Small intestine (tissue), 7 donors: ENCODE measurements at regions not wholly inside any gene's neighbourhood (a gene's known extent, or its start where the extent isn't known, plus 50 kb on each side); places are given as distances from the start of the nearest gene placed in this dataset.

Experiments
- DNase-seq, 2 donors: peaks; one replicate each; pipeline versions ENCODE4 v3.0.0 to v3.0.0-alpha.2; 2013
- FAIRE-seq: peaks from 2 replicates; lab custom pipeline; 2012; peaks lifted over from hg19 to GRCh38; lab: Jason Lieb, UNC
- H3K27ac ChIP-seq, 3 donors: one replicate each; pipeline ENCODE4 v1.5.1; 2013; ENCODE audit warnings: low read length in 2 of 3, mild to moderate bottlenecking in 2 of 3, control low read depth in 1 of 3, inconsistent platforms in 1 of 3, low read depth in 1 of 3, moderate library complexity in 1 of 3
- H3K27me3 ChIP-seq, 3 donors: one replicate each; pipeline ENCODE4 v1.6.1; 2013; ENCODE audit warnings: low read length in 3 of 3, inconsistent platforms in 1 of 3; ENCODE audit not compliant: control insufficient read depth in 3 of 3, insufficient read depth in 3 of 3
- H3K36me3 ChIP-seq, 3 donors: one replicate each; pipeline ENCODE4 v1.6.1; 2013; ENCODE audit warnings: low read length in 3 of 3, inconsistent platforms in 1 of 3, low read depth in 1 of 3, mild to moderate bottlenecking in 1 of 3, moderate library complexity in 1 of 3; ENCODE audit not compliant: control insufficient read depth in 3 of 3, insufficient read depth in 2 of 3
- H3K4me1 ChIP-seq, 3 donors: one replicate each; pipeline ENCODE4 v1.6.1; 2013; ENCODE audit warnings: low read length in 2 of 3, inconsistent platforms in 1 of 3, low read depth in 1 of 3, mild to moderate bottlenecking in 1 of 3, moderate library complexity in 1 of 3; ENCODE audit not compliant: control insufficient read depth in 3 of 3, insufficient read depth in 2 of 3
- H3K4me3 ChIP-seq, 3 donors: one replicate each; pipeline ENCODE4 v1.5.1; 2013; ENCODE audit warnings: low read length in 3 of 3, control low read depth in 1 of 3, inconsistent platforms in 1 of 3, low read depth in 1 of 3, mild to moderate bottlenecking in 1 of 3, moderate library complexity in 1 of 3
- H3K9me3 ChIP-seq, 2 donors: one replicate each; pipeline ENCODE4 v1.6.1; 2013; ENCODE audit warnings: low read depth in 1 of 2, low read length in 1 of 2; ENCODE audit not compliant: control insufficient read depth in 2 of 2, insufficient read depth in 1 of 2
- WGBS, 3 donors: extraction: QIAGEN DNeasy Blood & Tissue Kit; methylation state at CpG; one replicate each; pipeline ENCODE4 v1.1.7; 2013; 5-methylcytosine and 5-hydroxymethylcytosine counted together
- donor health status: healthy with polysubstance abuse.
- donor health status: control.
- donor health status: control.
- donor health status: Bipolar disorder and iron deficiency.
- donor health status: healthy.

DNA sequence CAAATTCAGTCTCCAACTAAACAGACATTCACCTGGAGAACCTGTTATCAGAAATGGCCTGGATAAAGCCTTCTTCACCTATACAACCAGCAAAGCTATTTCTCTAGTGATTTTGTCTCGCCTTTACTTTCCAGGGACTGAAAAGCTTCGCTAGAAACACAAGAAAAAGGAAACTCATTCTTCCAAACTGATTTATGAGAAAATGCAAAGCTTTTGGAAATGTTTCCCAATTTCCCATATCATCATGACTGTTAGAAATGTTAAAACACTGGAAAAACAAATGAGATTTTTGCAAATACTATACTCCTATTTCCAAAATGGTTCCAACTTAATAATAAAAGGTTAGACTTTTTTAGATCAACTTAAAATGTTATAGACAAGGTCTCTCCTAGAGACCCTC is 218.7 kb downstream of the PAX3 start:
- Histone ChIP-seq H3K9me3 (no peaks in the 10 kb centered on the region), H3K36me3 (no peaks in the 10 kb centered on the region), H3K4me1 (no peaks in the 10 kb centered on the region), H3K27ac (no peak overlapping the region), H3K27me3 (peaks cover 0 to 5% (median 0%) of the 10 kb centered on the region in 3 donors), H3K4me3 (no peak overlapping the region)
- 40 to 83% (median 70%) methylated on average over 2 of the region's 2 CpGs for WGBS, 3 donors
- no peak for DNase-seq
- FAIRE-seq: no peak

DNA sequence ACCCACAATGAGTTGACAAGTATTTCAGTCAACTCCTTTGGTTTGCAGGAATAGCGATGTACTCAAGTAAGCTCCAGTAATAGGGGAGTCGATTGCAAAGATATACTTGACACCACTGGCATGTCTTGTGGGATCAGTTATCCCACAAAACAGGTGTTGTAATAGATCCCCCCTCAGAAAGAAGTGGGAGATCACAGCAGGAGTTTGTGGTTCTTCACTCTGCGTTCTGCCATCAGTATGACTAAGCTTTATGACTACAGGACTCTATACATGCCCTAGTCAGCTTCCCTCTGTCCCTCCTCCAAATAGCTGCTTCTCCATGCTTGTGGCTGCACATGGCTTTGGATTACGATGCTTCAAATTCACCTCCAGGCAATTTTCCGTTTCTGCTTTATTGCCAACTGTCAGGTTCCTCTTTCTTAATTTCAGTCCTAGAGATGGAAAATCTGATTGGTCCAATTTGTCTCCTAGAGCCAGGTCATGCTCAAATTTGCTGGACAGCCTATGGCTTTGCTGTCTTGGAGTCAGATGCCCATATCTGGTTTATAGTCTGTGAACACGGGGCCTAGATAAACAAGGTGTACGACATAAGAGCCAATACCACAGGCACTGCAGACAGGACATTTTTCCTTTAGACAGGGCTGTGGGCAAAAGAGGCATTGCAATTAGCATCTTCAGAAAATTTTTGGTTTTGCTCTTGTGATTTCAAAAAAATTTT is 221.7 kb downstream of the PAX3 start:
- DNase-seq (no peak), FAIRE-seq (no peak)
- H3K9me3 ChIP-seq: no peaks in the 10 kb centered on the region
- WGBS, 3 donors: 65 to 70% (median 70%) methylated on average over 7 of the region's 7 CpGs
- H3K27ac ChIP-seq: no peak overlapping the region
- H3K4me3 ChIP-seq: no peak overlapping the region
- no peaks in the 10 kb centered on the region for H3K4me1 ChIP-seq
- no peaks in the 10 kb centered on the region for H3K36me3 ChIP-seq
- peaks cover 0 to 5% (median 1%) of the 10 kb centered on the region in 3 donors for H3K27me3 ChIP-seq

DNA sequence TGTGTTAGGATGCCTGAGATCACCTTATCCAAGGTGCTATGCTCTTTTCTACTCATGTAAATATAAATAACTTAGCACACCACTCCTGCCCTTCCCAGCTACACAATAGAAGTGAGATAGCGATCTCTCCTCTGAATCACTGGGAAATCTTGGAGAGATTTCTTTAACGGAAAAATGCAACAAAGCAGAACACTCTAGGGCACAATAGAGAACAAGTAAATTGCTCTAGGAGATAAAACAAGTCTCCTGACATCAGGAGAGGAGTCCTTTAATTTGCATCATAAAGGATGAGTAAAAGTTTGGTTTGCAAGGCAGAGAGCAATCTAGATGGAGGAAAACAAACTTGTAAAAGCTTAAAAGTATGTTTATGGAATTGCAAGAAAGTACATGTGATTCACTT is 224.1 kb downstream of the PAX3 start:
- H3K4me1 ChIP-seq: no peaks in the 10 kb centered on the region
- no peaks in the 10 kb centered on the region for H3K9me3 ChIP-seq
- no peak for FAIRE-seq
- H3K27me3 ChIP-seq: peaks cover 0 to 2% (median 0%) of the 10 kb centered on the region in 3 donors
- H3K36me3 ChIP-seq: no peaks in the 10 kb centered on the region
- no peak for DNase-seq
- no peak overlapping the region for H3K27ac ChIP-seq
- no peak overlapping the region for H3K4me3 ChIP-seq
- WGBS, 3 donors: 15 to 28% (median 15%) methylated on average over 2 of the region's 2 CpGs

DNA sequence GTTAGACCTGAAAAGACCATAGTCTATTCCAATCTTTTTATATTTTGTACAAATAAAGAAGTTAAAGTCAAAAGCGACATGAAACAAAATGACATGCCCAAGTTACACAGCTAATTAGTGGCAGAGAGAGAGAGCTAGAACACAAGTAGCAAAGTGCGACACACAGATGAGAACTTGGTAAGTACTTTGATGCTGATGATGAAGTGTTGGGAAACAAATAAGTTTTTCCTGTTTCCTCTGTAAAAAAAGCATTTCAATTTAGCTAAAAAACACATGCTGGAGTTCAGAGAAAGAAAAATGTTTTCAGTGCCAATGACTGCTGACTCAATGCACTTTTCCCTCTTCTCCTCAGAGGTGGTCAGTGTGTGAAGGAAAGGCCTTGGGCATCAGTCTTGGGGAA is 226.9 kb downstream of the PAX3 start:
- H3K27ac ChIP-seq: no peak overlapping the region
- 91 to 94% (median 94%) methylated on average over 2 of the region's 2 CpGs for WGBS, 3 donors
- peaks cover 0 to 2% (median 0%) of the 10 kb centered on the region in 3 donors for H3K27me3 ChIP-seq
- no peaks in the 10 kb centered on the region for H3K9me3 ChIP-seq
- H3K36me3 ChIP-seq: no peaks in the 10 kb centered on the region
- DNase-seq (no peak), FAIRE-seq (no peak)
- H3K4me1 ChIP-seq: no peaks in the 10 kb centered on the region
- no peak overlapping the region for H3K4me3 ChIP-seq

DNA sequence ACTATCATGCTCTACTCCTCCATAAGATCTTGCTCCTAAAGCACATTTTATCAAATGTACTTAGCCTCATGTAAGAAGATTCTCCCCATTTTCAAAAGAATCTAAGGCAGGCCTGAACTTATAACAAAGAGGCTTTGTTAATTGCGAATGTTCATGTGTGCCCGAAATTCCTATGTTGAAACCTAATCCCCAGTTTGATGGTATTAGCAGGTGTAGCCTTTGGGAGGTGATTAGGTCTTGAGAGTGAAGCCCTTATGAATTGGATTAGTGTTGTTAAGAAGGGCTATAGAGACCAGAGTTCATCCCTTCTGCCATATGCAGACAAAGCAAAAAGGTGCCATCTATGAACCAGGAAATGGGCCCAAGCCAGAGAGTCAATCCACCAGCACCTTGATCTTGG is 234.5 kb downstream of the PAX3 start:
- no peak overlapping the region for H3K4me3 ChIP-seq
- H3K36me3 ChIP-seq: no peaks in the 10 kb centered on the region
- 83 to 94% (median 91%) methylated on average over 2 of the region's 2 CpGs for WGBS, 3 donors
- FAIRE-seq (no peak), DNase-seq (no peak)
- H3K4me1 ChIP-seq: no peaks in the 10 kb centered on the region
- H3K9me3 ChIP-seq: no peaks in the 10 kb centered on the region
- no peak overlapping the region for H3K27ac ChIP-seq
- peaks cover 0 to 9% (median 2%) of the 10 kb centered on the region in 3 donors for H3K27me3 ChIP-seq

DNA sequence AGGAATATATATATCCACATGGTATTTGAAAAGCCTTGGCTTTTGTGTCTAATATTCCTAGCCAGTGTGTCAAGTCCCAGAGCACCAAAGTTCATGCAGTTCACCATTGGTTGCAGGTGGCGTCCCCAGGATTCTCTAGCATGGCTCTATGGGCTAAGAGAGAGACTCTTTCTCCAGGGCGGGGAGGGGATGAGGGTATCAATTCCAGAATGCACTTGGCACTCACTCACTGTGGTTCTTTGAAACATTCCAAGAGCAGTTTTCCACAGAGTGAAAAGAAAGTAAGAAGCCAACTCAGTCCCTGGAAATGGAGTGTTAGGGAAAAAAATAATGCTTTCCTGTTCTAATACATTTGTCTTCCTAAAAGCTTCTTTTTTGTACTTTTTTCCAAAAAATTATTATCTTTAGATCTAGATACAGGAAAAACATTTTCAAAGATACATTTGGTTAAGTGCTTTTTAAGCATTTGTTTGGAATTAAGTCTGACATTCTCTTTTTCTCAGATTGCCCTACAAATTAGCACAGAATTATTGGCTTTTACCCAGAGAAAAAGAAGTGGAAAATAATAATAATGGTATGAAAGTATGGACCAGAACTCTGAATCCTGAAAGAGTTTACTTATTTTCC is 239.9 kb downstream of the PAX3 start:
- H3K4me3 ChIP-seq: no peak overlapping the region
- H3K4me1 ChIP-seq: no peaks in the 10 kb centered on the region
- H3K27ac ChIP-seq: no peak overlapping the region
- WGBS, 3 donors: 38 to 61% (median 43%) methylated on average over 2 of the region's 2 CpGs
- DNase-seq: no peak
- no peaks in the 10 kb centered on the region for H3K9me3 ChIP-seq
- no peak for FAIRE-seq
- H3K36me3 ChIP-seq: no peaks in the 10 kb centered on the region
- peaks cover 0 to 16% (median 2%) of the 10 kb centered on the region in 3 donors for H3K27me3 ChIP-seq

DNA sequence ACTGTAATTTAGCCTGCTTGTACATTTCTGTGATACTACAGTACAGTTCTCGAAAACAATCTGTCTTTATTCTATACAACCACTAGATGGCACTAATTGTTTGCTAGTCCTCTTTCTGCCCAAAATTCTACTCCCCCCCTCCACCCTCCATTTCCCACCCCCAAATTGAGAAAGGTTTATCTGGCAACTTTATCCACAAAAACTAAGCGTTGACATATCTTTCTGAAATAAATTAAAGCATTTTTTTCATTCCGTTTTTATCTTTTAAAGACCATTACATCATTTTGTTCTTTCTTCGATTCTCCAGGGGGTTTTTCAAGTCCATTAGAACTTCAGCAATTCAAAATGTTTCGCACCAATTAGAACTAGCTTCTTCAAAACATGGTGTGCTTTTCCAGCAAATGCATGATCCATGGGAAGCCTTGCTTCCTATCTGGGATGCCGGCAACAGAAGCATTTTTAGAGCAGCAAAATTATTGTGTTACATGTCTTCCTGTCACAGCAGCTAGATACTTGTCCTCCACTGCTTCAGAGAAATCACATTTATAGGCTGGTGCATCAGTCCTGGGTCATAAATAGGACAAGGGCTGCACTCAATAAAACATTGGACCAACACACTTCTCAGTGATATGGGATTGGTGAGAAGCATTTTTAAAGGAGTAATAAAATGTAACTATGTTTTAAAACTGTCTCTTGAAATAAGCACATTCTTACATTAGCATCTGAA is 241.3 kb downstream of the PAX3 start:
- H3K36me3 ChIP-seq: no peaks in the 10 kb centered on the region
- H3K4me1 ChIP-seq: no peaks in the 10 kb centered on the region
- no peak overlapping the region for H3K4me3 ChIP-seq
- 30 to 31% (median 31%) methylated on average over 6 of the region's 6 CpGs for WGBS, 3 donors
- no peak overlapping the region for H3K27ac ChIP-seq
- no peaks in the 10 kb centered on the region for H3K9me3 ChIP-seq
- peak in 1 of 2 donors; percentile 1 for DNase-seq
- H3K27me3 ChIP-seq: peaks cover 0 to 23% (median 2%) of the 10 kb centered on the region in 3 donors
- no peak for FAIRE-seq

DNA sequence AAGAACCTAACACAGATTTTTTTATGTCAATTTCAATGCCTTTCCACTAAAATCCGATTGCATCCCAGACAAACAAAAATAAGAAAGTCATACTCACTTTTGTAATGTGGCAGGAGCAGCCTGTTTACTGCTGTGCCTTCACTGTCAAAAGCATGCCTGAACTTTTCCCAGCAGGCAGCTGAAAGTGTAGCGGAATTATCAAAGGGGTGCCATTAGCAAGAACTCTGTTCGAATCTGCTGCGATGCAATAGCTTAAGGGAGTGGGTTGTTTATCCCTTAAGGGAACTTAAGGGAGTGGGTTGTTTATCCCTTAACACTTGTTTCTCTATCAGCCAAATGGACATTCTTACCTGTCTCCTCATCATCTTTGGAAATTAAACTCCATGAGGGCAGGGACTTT is 243.5 kb downstream of the PAX3 start:
- Histone ChIP-seq H3K27ac (no peak overlapping the region), H3K4me3 (no peak overlapping the region), H3K27me3 (peaks cover 2 to 15% (median 7%) of the 10 kb centered on the region in 3 donors), H3K9me3 (no peaks in the 10 kb centered on the region), H3K4me1 (no peaks in the 10 kb centered on the region), H3K36me3 (no peaks in the 10 kb centered on the region)
- FAIRE-seq (no peak), DNase-seq (no peak)
- 9 to 18% (median 11%) methylated on average over 4 of the region's 4 CpGs for WGBS, 3 donors
